GM21367 (cell line): ENCODE measurements at regions not wholly inside any gene's neighbourhood (a gene's known extent, or its start where the extent isn't known, plus 50 kb on each side); places are given as distances from the start of the nearest gene placed in this dataset.

Experiments used
- ATAC-seq: cut with Tn5 transposase; IDR thresholded peaks from one replicate; pipeline ENCODE4 v1.9.1; 2021; ENCODE audit not compliant: unreplicated experiment

DNA sequence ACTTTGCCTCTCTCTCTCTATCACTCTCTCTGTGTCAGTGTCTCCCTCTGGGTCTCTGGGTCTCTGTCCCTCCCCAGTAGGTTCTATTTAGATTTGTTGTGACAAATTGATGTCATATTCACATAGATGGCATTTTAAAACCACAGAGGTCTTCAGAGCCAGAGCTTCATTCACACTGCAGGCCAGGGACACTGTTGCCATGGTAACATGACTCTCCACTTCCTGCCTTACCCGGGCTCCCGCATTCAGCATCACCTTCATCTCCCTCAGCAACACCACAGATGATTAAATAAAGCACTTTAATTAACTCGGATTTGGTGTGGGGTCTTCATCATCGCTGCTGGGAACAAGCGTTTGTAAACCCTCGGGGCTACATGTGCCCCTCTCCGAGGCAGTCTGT, 132.6 kb downstream of the ETS2 start:
- no peak for ATAC-seq

DNA sequence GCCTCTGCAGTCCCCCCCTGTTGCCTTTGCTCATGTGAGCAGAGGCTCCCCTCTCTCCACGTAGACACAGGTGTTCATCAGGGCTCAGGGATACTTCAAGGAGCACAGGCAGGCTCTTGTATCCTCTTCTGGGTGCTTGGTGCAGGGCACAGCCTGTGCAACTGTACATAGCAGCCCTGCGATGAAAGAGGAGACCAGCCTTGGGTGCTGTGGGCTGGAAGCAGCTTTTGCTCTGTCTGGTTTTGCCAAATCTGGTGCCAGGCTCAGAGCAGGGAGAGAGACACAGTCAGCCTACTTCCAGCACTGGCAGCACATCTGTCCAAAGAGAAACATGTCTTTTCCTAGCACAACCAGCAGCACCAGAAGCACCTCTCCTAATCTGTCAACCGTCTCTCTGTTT, 132.1 kb downstream of the ETS2 start:
- ATAC-seq: no peak

DNA sequence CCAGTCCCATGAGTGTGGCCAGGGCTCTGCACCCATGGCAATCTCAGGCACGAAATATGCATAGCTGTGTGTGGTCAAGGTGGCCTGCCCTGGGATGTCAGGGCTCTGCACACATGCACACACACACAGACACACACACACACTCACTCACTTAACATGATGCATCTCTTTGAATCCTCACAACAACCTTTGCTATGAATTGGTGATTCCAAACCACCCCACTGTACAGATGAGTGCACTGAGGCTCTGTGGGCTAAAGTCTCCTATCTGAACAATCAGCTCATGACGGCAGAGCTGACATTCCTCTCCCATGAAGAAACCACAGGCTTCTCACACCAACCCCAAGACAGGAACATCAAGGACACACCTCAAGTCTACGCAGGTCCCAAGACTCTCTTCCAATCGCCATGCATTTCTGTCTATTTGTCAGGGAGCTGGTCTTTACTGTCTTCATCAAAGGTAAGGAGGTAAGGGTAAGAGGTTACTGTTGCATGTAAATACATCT, 131.6 kb downstream of the ETS2 start:
- ATAC-seq: no peak

DNA sequence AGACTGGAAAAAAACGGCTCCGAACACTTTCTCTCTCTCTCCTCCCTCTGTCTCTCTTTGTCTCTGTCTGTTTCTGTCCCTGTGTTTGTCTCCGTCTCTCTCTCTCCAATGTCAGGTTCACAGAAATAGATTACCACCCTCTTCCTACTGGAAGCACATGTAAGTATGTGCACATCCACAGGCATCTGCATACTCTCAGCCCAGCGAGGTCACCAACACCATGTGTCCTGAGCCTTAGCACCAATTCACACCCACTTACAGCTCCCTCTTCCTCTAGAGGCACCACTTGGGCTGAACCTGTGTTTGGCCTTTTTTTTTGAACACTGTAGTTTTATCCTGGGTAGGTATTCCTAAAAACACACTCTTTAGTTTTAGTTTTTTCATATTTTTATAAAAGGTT, 130.5 kb downstream of the ETS2 start:
- ATAC-seq: no peak

DNA sequence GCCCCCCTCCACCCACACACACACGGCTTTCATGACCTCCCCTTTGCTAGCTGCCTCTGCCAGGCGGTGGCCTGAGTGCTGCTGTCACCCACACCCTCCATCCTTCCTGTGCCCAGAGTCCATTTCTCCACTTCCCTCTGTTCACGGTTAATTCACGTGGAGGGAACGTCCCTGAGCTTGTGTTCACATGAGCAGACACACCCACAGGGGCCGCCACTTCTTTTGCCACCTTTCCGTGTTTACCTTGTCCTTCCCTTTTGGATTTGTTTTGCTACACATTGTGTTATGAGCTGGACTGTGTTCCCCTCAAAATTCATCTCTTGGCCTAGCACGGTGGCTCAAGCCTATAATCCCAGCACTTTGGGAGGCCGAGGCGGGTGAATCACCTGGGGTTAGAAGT, 128.0 kb downstream of the ETS2 start:
- ATAC-seq: no peak

DNA sequence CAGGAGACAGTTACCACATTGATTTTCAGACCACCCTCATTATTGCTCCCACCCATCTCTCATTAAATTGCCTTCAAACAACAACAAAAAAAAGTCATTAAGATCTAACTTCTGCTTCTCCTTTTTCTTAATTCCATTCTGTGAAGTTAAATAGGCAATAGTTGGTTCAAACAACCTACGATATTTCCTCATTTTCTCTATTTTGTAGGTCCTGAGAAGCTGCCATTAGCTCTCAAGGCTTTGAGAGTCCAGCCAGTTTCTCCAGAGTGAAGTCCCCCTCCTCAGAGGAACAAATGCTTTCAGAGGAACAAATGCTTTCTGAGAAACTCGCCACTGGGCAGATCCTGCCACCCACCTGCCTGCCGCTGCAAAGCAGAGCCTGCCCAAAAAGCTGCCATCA, 125.6 kb downstream of the ETS2 start:
- ATAC-seq: no peak

DNA sequence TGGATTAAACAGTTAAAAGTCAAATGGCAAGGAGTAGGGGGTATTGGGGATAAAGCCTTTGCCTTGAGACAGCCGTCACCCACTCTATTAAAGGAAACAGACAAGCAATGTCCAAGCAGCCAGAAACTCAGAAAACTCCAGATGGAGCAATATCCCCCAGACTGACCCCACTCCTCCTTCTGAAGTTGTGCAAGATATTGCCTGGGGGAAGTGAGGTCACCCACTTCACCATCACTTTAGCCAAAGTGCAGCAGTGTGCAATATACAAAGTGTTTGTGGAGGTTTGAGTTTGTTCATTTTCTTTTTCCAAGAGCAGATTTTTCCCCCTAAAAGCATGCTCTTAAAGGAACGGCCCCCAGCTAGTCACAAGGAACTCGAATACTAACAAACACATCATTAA, 125.1 kb downstream of the ETS2 start:
- no peak for ATAC-seq

DNA sequence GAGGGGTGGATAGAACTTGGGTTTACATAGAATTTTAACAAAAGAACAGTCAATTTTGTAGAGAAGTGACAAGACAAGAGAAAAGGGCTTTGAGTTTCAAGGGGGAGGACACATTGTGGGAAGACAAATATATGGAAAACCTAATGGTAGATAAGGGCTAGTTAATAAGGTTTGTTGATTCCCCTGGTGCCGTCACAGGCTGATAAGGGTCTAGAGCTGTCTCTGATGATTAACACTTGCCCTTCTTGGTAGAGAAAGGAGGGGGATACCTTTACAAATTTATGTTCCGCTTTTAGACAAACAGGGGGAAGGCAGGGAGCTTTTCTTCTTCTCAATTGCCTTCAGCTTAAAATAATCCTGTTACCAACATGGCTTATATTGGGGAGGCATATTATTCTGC, 124.3 kb downstream of the ETS2 start:
- ATAC-seq: no peak

DNA sequence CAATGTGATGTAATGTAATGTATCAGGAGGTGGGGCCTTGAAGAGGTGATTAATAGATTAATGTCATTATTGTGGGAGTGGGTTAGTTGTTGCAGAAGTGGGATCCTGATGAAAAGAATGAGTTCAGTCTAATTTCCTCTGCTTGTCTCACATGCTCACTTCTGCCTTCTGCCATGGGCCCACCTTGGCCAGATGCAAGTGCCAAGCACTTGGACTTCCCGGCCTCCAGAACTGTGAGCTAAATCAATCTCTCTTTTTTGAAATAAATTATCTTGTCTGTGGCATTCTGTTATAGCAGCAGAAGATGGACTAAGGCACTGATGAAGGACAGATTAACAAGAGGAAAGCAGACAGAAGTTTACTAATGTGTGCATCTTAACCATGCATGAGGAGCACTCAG, 123.9 kb downstream of the ETS2 start:
- ATAC-seq: no peak

DNA sequence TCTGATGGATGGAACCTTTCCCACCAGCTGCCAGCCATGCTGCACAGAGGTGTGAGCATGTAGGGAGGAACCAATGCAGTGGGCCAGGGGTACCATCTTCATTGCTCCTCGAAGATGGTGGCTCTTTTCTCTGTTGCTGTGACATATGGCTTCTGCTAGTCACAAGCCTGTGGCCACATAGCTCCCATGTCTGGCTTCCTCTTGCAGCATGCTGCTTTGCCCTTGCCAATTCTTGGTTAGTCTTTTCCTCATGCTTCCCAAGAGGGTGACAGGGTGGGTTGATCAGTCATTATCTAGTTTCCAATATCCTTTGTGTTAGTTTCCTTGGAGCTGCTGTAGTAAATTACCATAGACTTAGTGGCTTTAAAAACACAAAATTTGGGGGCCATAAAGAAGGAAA, 123.4 kb downstream of the ETS2 start:
- no peak for ATAC-seq

DNA sequence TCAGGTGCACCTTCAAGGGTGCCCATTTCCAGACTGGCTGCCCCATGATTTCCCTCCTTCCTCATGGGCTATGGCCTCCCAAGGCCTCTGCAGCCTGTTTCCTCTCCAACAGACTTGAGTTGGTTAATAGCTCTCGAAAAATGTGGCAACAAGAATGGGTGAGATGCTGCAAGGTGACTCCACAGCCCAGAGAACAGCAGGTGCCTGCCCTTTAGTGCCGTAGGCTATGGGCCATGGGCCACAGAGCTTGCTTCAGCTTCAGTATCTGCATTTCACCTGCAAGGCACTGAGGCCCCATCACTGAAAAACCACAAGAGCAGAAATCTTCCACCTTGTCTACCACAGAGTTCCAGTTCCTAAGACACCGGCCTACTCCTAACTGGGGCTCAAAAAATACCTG, 122.0 kb downstream of the ETS2 start:
- ATAC-seq: no peak

DNA sequence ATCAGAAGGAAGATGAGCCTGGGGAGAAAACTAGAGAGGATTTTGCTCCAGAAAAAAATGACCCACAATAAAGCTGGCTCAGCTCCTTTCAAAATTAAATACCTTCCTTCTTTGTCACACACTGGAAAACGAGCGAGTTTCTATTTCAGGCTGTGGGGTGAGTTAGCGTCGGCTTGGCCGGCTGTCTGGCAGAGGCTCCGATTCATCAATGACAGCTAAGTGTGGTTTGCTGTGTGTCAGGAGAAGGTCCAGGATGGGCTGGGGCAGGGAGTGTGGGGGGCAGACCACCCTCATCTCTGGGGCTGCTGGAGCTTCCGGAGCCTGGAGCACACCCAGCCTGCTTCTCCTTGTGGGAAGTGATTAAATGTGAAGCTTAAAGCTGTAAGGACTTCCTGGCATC, 120.2 kb downstream of the ETS2 start:
- ATAC-seq: no peak

DNA sequence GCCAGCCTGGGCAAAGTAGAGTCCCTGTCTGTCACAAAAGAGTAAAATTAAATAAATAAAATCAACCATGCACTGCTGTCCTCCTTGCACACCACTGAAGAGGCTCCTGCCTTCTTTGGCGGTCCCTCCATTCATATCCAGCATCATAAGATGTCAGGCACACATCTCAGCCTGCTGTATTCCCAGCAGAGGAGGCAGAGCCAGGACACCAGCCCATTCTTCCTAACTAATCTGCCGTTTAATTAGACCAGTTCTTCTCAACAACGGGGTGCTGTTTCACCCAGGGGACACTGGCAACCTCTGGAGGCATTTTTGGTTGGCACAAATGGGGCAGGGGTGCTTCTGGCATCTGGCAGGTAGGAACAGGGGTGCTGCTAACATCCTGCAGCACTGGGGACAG, 119.7 kb downstream of the ETS2 start:
- no peak for ATAC-seq

DNA sequence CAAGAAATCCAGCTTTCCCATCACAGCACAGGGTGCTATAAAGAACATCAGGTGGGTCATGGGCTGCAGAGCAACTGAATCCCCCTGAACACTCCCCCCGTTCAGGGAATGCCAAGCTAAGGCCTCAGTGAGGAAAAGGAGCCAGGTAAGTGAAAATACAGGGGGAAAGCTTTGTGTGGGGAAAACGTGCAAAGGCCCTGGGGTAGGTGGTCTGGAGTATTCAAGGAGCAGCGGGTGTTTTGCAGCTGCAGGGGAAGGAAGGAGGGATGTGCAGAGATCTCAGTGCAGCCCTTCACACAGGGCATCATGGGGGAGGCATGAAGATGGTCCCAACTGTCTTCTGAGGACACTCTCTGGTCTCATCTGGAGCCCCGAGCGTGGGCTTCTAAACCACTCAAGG, 119.2 kb downstream of the ETS2 start:
- ATAC-seq: no peak

DNA sequence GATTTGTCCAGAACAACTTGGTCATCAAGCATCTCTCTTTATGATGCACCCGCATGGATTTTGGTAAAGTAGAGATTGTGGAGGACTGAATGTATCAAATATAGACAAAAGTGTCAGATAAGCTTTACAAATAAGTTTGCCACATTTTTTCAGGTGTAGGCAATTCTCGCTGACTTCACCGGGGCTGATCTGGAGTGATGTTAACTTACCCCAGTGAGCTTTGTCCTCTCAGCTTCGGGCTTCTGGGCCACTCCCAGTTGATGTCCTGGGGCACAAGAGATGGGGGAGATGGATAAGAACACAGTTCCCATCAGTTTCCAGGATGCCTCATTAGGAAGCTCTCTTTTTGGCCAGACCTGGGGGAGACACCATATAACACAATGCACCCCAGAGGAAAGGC, 117.7 kb downstream of the ETS2 start:
- ATAC-seq: no peak

DNA sequence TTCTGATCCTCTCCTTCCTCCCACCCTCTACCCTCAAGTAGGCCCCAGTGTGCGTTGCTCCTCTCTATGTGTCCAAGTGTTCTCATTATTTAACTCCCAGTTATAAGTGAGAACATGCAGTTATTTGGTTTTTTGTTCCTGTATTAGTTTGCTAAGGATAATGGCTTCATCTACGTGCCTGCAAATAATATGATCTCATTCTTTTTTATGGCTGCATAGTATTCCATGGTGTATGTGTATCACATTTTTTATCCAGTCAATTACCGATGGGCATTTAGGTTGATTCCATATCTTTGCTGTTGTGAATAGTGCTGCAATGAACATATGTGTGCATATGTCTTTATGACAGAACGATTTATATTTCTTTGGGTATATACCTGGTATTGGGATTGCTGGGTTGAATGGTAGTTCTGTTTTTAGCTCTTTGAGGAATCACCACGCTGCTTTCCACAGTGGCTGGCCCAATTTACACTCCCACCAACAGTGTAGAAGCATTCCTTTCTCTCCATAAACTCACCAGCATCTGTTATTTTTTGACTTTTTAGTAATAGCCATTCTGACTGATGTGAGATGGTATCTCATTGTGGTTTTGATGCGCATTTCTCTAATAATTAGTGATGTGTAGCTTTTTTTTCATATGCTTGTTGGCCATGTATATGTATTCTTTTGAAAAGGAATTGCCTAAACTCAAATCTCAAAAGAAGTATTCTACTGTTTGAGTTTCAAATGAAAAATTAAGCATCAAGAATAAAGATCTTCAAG, 116.9 kb downstream of the ETS2 start:
- ATAC-seq: no peak

DNA sequence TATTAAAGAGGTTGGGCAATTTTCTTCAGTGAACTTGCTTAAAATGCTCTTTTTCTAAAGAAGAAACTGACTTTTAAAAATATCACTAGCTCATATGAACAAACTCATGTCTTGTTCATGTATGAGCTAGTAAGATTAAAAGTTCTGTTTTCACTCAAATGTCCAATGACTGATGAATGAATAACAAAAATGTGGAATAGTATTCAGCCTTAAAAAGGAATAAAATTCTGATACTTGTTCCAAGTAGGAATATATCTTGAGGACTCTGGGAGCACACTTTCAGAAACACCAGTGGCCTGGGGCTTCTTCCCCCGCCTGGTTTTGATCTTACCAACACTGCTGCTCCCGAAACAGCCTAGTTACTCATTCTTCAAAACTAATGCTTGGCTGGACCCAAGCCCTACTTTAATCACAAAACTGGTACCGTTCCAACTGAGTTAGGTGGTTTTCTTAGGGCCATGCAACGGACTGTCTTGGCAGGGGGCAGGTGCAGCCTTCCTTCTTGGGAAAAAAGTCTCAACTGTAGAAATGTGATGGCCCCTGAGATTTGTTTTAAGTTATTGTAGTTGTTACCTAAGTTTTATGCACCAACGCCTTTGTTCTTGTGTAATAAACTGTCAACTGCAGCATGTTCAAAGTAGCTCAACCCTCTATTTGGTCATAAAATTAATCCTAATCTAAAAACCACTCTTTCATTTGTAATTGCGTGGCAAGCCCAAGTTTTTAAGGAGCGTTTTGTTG, 116.0 kb downstream of the ETS2 start:
- ATAC-seq: no peak

DNA sequence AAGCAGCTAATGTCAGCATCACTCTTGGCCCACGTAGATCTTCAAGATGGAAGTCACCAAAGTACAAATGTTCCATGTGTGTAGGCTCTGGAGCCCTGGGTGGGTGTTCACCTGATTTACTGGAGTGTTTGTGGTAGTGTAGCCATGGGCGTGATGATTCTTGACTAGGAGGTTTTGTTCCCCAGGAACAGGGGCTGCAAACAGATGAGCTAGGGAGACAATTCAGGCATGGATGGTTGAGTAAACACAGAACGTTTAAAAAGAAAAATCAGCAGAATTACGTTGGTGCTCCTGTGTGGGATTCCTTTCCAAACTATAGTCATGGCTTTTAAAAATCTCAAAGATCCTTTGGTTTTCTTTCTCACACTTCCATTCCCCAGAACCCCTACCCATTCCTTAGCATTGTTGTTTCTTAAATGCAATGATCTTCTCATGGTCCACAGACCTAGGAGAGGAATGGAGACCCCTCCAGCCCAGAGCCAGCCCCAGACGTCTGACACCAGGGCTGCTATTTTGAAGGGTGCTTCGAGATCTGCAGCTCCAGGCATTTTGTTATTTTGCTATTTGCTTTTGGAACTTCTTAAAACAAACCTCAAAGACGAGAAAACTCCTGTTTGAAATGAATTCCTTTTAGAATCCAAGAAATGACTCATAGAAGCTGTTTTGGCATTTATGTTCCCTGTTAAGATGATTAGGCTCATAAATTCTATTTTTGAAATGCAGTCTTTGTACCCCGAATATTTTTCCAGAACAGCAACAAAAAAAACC, 115.1 kb downstream of the ETS2 start:
- ATAC-seq: no peak

DNA sequence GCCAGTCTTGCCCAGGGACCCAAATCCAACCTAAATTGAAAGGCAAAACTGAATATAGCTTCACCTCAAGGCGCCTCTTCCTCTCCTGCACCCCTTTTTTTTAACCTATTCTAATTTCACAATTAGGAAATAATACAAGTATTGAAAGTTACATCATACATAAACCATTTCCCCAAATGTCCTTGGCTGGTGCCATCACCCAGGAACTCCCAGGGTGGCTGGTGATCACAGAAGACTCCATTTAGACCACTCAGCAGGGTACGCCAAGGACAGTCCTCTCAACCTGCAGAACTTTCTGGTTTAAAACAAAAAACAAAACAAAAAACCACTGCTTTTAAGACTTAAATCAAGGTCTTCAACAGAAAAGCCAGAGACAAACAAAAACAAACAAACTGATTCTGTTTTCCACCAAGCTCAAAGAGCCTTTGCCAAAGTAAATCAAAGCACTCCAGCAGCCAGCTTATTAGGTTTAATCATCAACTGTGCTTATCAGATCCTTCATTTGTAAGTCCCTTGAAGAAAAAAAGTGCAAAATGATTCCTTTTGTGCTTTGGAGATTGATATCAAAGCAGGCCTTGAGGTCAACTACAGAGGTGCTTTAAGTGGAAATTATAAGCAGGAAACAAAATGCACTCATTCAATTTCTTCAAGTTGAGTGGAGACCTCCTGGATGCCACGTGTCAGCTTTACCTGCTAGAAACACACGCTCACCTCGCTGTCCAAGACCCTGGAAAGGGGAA, 113.0 kb downstream of the ETS2 start:
- ATAC-seq: no peak

DNA sequence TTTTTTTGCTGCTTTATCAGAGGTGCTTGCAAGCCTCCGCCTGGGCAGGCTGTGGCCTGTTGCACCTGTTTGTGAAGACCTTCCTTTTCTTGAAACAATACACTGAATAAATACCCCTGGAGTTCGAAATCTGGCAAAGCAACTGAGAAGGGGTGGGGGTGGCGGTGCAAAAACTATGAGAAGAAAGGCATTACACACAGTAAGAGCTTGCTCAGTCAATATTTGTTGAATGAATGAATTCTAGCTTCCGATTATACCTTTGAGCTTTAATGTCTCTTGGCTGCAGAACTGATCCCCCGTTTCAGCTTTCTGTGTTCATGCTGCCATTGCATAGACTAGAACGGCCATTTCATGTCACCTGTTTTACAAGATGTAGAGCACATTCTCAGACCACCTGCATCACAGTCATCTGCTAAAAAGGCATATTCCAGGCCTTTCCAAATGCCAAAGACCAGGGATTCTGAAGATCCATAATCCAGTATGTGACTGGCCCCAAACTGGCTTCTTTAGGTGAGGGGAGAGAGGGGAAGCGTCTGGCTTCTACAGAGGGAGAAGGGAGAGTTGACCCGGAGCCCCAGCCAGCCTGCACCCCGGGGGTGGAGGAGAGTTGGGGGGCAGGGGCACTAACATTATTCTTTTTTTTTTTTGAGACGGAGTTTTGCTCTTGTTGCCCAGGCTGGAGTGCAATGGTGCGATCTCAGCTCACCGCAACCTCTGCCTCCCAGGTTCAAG, 111.5 kb downstream of the ETS2 start:
- ATAC-seq: no peak
